C4-2B (cell line): ENCODE measurements at regions not wholly inside any gene's neighbourhood (a gene's known extent, or its start where the extent isn't known, plus 50 kb on each side); places are given as distances from the start of the nearest gene placed in this dataset.
A peak's percentile ranks its signal among the peaks of the same experiment; 100 is the strongest.

Experiments
- H3K27ac ChIP-seq: fragments of 450-650 bp; 2 replicates; pipeline ENCODE4 v1.5.1; 2017
- ZFX ChIP-seq: fragments of 450-650 bp; IDR thresholded peaks from 2 replicates; pipeline ENCODE4 v1.6.1; 2017
- TF ChIP-seq, protein P1 (sequence below): fragments of 450-650 bp; conservative IDR thresholded peaks from 2 replicates; pipeline ENCODE4 v1.5.1; 2017; ENCODE audit warnings: mild to moderate bottlenecking

DNA sequence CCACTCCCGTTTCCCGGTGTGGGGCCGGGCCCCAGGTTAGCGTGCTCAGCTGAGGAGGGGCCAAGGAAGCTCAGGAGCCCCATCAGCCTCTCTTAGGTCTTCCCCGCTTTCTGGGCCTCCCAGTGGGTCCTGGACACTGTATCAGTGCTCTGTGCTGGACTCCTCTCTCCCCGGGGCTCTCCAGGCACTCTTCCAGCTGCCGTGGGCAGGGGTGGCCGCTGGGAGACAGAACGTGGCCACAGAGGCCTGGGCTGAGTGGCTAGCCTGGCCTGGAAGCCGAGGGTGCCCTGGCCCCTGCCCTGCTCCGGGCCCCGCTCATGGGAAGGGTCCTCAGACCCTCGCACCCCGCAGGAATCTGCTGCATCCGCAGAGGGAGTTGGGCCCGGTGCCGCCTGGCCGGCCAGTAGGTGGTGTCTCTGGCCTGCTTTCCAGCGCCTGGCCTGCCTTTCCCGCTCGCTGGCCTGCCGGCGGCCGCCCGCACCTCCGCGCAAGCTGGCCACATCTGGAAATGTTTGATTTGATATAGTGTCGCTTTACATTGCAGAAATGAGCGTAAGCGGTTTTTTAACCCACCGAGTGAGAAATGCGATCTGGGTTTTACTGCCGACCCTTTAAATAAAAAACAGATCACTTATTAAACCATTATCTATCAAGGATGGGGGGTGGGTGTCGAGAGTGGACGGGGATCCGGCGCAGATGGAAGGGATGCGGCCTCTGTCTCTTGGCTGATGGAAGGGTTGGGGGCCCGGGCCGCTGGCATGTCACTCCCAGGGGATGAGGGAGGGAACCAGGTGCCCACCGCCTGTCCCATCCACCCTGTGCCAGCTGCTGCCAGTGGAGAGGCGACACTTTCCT is 74.4 kb upstream of the TTC34 start:
- H3K27ac ChIP-seq, result no peak overlapping the region
- TF ChIP-seq, protein P1, sequence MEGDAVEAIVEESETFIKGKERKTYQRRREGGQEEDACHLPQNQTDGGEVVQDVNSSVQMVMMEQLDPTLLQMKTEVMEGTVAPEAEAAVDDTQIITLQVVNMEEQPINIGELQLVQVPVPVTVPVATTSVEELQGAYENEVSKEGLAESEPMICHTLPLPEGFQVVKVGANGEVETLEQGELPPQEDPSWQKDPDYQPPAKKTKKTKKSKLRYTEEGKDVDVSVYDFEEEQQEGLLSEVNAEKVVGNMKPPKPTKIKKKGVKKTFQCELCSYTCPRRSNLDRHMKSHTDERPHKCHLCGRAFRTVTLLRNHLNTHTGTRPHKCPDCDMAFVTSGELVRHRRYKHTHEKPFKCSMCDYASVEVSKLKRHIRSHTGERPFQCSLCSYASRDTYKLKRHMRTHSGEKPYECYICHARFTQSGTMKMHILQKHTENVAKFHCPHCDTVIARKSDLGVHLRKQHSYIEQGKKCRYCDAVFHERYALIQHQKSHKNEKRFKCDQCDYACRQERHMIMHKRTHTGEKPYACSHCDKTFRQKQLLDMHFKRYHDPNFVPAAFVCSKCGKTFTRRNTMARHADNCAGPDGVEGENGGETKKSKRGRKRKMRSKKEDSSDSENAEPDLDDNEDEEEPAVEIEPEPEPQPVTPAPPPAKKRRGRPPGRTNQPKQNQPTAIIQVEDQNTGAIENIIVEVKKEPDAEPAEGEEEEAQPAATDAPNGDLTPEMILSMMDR, result peak; percentile 72
- no peak for TF ChIP-seq ZFX

DNA sequence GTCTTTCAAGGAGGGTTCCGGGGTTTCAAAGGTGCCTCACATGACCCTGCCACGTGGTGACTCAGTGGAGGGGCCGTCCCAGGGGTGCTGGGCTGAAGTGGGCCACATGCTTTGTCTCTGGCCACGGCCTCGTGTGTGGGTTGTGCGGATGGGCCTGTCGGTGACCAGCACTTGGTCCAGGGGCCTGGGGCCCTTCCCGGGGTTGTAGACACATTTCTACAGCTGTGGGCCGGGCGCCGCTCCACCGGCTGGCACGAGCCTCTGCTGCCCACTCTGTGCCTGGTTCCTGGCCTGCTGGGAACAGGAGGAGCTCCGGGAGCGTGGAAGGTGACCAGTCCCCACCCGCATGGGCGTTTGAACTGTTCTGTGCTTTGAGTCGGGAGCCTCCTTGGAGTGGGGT is 75.4 kb upstream of the TTC34 start:
- no peak overlapping the region for H3K27ac ChIP-seq
- TF ChIP-seq ZFX, result no peak
- TF ChIP-seq, protein P1, result no peak

DNA sequence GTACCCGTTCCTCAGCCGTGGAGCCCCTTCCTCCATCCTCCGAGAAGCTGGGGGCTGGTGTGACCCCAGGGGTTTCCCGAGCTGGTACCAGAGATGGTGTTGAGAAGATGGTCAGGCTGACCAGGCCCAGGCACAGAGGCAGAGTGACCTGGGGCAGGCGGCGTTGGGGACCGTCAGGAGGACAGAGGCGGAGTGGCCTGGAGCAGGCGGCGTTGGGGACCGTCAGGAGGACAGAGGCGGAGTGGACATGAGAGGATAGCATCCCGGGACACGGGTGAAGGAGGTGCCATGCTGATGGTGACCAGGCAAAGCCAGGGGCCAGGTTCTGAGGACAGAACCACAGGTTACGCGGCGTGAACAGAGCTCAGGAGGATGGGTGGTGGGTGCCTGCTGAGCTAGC is 75.9 kb upstream of the TTC34 start:
- no peak for TF ChIP-seq ZFX
- TF ChIP-seq, protein P1, result no peak
- H3K27ac ChIP-seq, result no peak overlapping the region

DNA sequence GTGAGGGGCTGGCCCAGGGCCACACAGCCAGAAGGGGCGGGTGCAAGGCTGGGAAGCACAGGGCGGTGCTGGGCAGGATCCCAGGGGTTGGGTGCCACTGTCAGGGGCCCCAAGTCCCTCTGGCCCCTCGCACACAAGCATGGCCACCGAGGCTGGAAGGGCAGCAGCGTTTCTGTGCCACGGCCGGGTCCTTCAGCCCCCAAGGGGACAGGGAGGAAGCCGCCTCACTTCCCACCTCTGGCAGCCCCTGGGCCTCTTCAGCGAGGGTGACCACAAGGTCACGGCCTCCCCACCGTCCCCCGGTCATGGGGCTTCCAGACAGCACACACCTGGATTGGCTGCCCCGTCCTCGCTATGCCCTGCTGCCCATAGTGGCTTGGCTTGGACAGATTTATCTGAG is 77.1 kb upstream of the TTC34 start:
- TF ChIP-seq ZFX, result no peak
- TF ChIP-seq, protein P1, result no peak
- no peak overlapping the region for H3K27ac ChIP-seq

DNA sequence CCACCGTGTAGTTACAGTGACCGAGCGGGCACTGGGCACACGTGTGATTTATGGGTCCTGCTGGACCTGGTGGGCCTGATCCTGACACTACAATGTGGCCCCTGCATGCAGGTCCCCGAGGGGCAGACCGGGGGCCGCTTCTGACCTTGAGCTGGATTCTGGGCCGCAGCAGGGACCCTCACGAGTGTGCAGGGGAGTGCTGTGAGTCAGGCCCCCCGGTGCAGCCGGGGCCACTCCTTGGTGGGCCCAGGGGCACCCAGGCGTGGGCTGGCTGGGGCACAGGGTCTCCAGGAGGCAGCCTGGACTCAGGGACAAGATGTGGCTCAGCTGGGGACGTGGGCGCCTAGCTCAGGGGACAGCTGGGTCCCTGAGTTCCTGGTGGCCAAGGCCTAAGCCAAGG is 77.5 kb upstream of the TTC34 start:
- no peak for TF ChIP-seq ZFX
- TF ChIP-seq, protein P1, result no peak

DNA sequence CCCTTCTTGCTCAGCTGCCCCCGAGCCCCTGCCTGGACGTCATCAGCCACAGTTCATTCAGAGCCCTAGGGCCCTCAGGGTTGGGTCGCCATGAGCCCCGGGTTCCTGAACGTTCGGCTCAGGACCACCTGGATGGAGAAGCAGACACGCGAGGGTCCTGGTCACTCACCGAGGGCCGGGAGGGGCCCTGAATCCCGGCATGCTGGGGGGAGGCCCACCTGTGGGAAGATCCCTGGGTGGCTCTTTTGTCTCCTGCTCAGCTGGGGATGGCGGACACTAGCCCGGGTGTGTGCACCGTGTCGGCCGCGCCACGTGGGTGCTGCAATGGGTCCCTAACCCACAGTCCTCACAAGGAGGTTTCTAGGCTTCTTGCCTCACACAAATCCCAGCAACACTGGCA is 78.1 kb upstream of the TTC34 start:
- no peak overlapping the region for H3K27ac ChIP-seq

More for the DNA sequence above, 77.5 kb upstream of the TTC34 start:
- no peak overlapping the region for H3K27ac ChIP-seq

DNA sequence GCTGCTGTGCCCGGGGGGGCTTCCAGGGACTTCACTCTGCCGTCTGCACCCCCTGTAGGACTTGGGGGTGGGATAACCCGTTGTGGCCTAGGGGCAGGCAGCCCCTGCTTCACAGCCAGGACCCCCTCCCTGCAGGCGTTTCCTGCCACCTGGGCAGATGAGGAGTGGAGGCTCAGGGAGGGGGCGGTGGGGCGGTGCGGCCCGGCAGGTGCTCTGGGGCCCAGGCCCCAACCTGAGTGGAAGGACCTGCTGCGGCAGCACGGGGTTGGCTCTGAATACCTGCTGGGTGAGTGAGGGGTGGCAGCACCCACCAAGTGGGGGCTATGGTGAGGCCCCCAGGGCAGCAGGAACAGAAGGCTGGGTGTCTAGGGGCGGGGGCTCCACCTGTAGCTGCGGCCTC is 78.6 kb upstream of the TTC34 start:
- H3K27ac ChIP-seq, result no peak overlapping the region
- TF ChIP-seq, protein P1, result no peak
- no peak for TF ChIP-seq ZFX

More for the DNA sequence above, 78.1 kb upstream of the TTC34 start:
- TF ChIP-seq, protein P1, result no peak
- no peak for TF ChIP-seq ZFX
